ENCODE measurements at regions not wholly inside any gene's neighbourhood (a gene's known extent, or its start where the extent isn't known, plus 50 kb on each side); places are given as distances from the start of the nearest gene placed in this dataset.

GRCh38 chr20:22687676-22688349 lies 103.4 kb upstream of the FOXA2 start:
- Histone ChIP-seq H3K27ac (ENCODE audit: low read depth, low read length, poor library complexity, severe bottlenecking) (no peak overlapping the region), H3K9me3 (ENCODE audit: low read depth, low read length, poor library complexity, severe bottlenecking) (no peaks in the 10 kb centered on the region), H3K4me1 (ENCODE audit: insufficient read depth, low read length, poor library complexity, severe bottlenecking) (no peaks in the 10 kb centered on the region), H3K27me3 (replicated peaks; ENCODE audit: insufficient read depth, low read depth, low read length, poor library complexity) (no peaks in the 10 kb centered on the region), H3K36me3 (ENCODE audit: insufficient read depth, low read length, poor library complexity, severe bottlenecking) (no peaks in the 10 kb centered on the region), H3K4me3 (ENCODE audit: low read depth, low read length, poor library complexity, severe bottlenecking) (no peak overlapping the region)
- no peak for DNase-seq (ENCODE audit: low spot score)
- TF ChIP-seq CTCF (conservative IDR thresholded peaks at IDR 0.05; ENCODE audit: low read depth, low read length), result no peak
- no peak for TF ChIP-seq EZH2 (IDR thresholded peaks at IDR 0.05; ENCODE audit: borderline replicate concordance, low read depth, low read length, poor library complexity, severe bottlenecking)
- ChIA-PET CTCF (no interaction called here), POLR2A (ENCODE audit: low non-redundant PET) (no interaction called here)
- no TSS peak for BruUV-seq (replicated peaks)
- intact Hi-C loops (cut with micrococcal nuclease; ENCODE audit: unreplicated experiment), result no loop called here

- ChIA-PET CTCF (no interaction called here), POLR2A (ENCODE audit: low non-redundant PET) (no interaction called here)
- Histone ChIP-seq H3K4me3 (ENCODE audit: low read depth, low read length, poor library complexity, severe bottlenecking) (no peak overlapping the region), H3K36me3 (ENCODE audit: insufficient read depth, low read length, poor library complexity, severe bottlenecking) (no peaks in the 10 kb centered on the region), H3K4me1 (ENCODE audit: insufficient read depth, low read length, poor library complexity, severe bottlenecking) (no peaks in the 10 kb centered on the region), H3K27ac (ENCODE audit: low read depth, low read length, poor library complexity, severe bottlenecking) (no peak overlapping the region), H3K27me3 (replicated peaks; ENCODE audit: insufficient read depth, low read depth, low read length, poor library complexity) (no peaks in the 10 kb centered on the region), H3K9me3 (ENCODE audit: low read depth, low read length, poor library complexity, severe bottlenecking) (no peaks in the 10 kb centered on the region)
- no peak for DNase-seq (ENCODE audit: low spot score)
- no TSS peak for BruUV-seq (replicated peaks)
- no peak for TF ChIP-seq CTCF (conservative IDR thresholded peaks at IDR 0.05; ENCODE audit: low read depth, low read length)
- intact Hi-C loops (cut with micrococcal nuclease; ENCODE audit: unreplicated experiment), result no loop called here
These were observed 104.1 kb upstream of the FOXA2 start for GRCh38 chr20:22688485-22688884.

- Histone ChIP-seq H3K4me3 (ENCODE audit: low read depth, low read length, poor library complexity, severe bottlenecking) (no peak overlapping the region), H3K36me3 (ENCODE audit: insufficient read depth, low read length, poor library complexity, severe bottlenecking) (no peaks in the 10 kb centered on the region), H3K27ac (ENCODE audit: low read depth, low read length, poor library complexity, severe bottlenecking) (no peak overlapping the region), H3K4me1 (ENCODE audit: insufficient read depth, low read length, poor library complexity, severe bottlenecking) (no peaks in the 10 kb centered on the region), H3K9me3 (ENCODE audit: low read depth, low read length, poor library complexity, severe bottlenecking) (no peaks in the 10 kb centered on the region), H3K27me3 (replicated peaks; ENCODE audit: insufficient read depth, low read depth, low read length, poor library complexity) (no peaks in the 10 kb centered on the region)
- ChIA-PET POLR2A (ENCODE audit: low non-redundant PET) (no interaction called here), CTCF (no interaction called here)
- DNase-seq (ENCODE audit: low spot score), result no peak
- BruUV-seq (replicated peaks), result no TSS peak
- intact Hi-C loops (cut with micrococcal nuclease; ENCODE audit: unreplicated experiment), result no loop called here
- TF ChIP-seq CTCF (conservative IDR thresholded peaks at IDR 0.05; ENCODE audit: low read depth, low read length) (no peak), EZH2 (IDR thresholded peaks at IDR 0.05; ENCODE audit: borderline replicate concordance, low read depth, low read length, poor library complexity, severe bottlenecking) (no peak)
These were observed 104.9 kb upstream of the FOXA2 start for GRCh38 chr20:22689266-22689665.
